Caco-2 (cell line): ENCODE measurements at regions not wholly inside any gene's neighbourhood (a gene's known extent, or its start where the extent isn't known, plus 50 kb on each side); places are given as distances from the start of the nearest gene placed in this dataset.
"Not testable (repeated sequence)": the region's sequence is repeated elsewhere in the genome, so short reads cannot be mapped to it uniquely, and the experiment has no call there.

Source experiments
- BruUV-seq: library from RNA; stranded (reverse); fragments of 400-500 nt; replicated peaks from 2 replicates; lab custom pipeline; 2021; lab: Mats Ljungman, UMichigan
- CTCF ChIA-PET: fragments of 300-600 bp; sonication (Branson Sonifier 250); formaldehyde crosslinking; loops from one replicate; lab custom pipeline; 2022; ENCODE audit warnings: antibody characterized with exemption; lab: Charles Lee
- POLR2A ChIA-PET: fragments of 300-600 bp; sonication (Branson Sonifier 250); formaldehyde crosslinking; loops from one replicate; lab custom pipeline; 2022; ENCODE audit warnings: antibody characterized with exemption; lab: Charles Lee
- DNase-seq, 2 experiments: peaks; one replicate each; pipeline versions ENCODE4 v3.0.0 to v3.0.0-alpha.2; 2020 to 2022
- H3K27me3 ChIP-seq: replicated peaks from 2 replicates; pipeline ENCODE4 v1.6.0; 2011; ENCODE audit warnings: low read length; ENCODE audit not compliant: control insufficient read depth, insufficient read depth
- H3K36me3 ChIP-seq: 2 replicates; pipeline ENCODE4 v1.5.1; 2011; ENCODE audit warnings: low read length; ENCODE audit not compliant: control insufficient read depth, insufficient read depth
- H3K4me1 ChIP-seq: fragments of 250-450 bp; sonication (Bioruptor Pico); 2 replicates; pipeline ENCODE4 v1.5.1; 2020; ENCODE audit warnings: mild to moderate bottlenecking
- H3K4me3 ChIP-seq: 2 replicates; pipeline ENCODE4 v1.5.1; 2011; ENCODE audit warnings: low read depth, mild to moderate bottlenecking, control low read depth, low read length
- H3K9me3 ChIP-seq: fragments of 250-450 bp; sonication (Bioruptor Pico); 2 replicates; pipeline ENCODE4 v1.5.1; 2020; ENCODE audit warnings: mild to moderate bottlenecking, moderate library complexity
- H3K27ac Mint-ChIP-seq: one replicate; pipeline ENCODE4 v1.8.0; 2022; ENCODE audit warnings: mixed read lengths; ENCODE audit not compliant: unreplicated experiment
- H3K27me3 Mint-ChIP-seq: one replicate; pipeline ENCODE4 v1.8.0; 2022; ENCODE audit warnings: mixed read lengths; ENCODE audit not compliant: insufficient read depth, unreplicated experiment
- H3K36me3 Mint-ChIP-seq: one replicate; pipeline ENCODE4 v1.8.0; 2022; ENCODE audit warnings: mild to moderate bottlenecking, mixed read lengths; ENCODE audit not compliant: insufficient read depth, unreplicated experiment
- H3K4me1 Mint-ChIP-seq: one replicate; pipeline ENCODE4 v1.8.0; 2022; ENCODE audit warnings: low read depth, mixed read lengths; ENCODE audit not compliant: unreplicated experiment
- H3K4me3 Mint-ChIP-seq: one replicate; pipeline ENCODE4 v1.8.0; 2022; ENCODE audit warnings: mild to moderate bottlenecking, moderate library complexity, mixed read lengths; ENCODE audit not compliant: unreplicated experiment
- H3K9me3 Mint-ChIP-seq: one replicate; pipeline ENCODE4 v1.8.0; 2022; ENCODE audit warnings: mixed read lengths; ENCODE audit not compliant: unreplicated experiment
- CTCF ChIP-seq, 2 experiments: fragments of 200-600 bp in 1 of 2; IDR thresholded peaks; 1 replicate in 1 of 2; 2 replicates in 1 of 2; pipeline versions ENCODE4 v1.5.1 to v1.8.0; 2011 to 2022; ENCODE audit warnings: antibody characterized with exemption in 1 of 2, control low read depth in 1 of 2, inconsistent platforms in 1 of 2, low read depth in 1 of 2, low read length in 1 of 2, mild to moderate bottlenecking in 1 of 2, moderate library complexity in 1 of 2; ENCODE audit not compliant: insufficient read depth in 1 of 2, severe bottlenecking in 1 of 2, unreplicated experiment in 1 of 2
- intact Hi-C: fragments of 100-400 bp; cut with micrococcal nuclease; formaldehyde crosslinking; loops from one replicate; pipeline ENCODE4 v1.10.0; 2022; ENCODE audit not compliant: unreplicated experiment

DNA sequence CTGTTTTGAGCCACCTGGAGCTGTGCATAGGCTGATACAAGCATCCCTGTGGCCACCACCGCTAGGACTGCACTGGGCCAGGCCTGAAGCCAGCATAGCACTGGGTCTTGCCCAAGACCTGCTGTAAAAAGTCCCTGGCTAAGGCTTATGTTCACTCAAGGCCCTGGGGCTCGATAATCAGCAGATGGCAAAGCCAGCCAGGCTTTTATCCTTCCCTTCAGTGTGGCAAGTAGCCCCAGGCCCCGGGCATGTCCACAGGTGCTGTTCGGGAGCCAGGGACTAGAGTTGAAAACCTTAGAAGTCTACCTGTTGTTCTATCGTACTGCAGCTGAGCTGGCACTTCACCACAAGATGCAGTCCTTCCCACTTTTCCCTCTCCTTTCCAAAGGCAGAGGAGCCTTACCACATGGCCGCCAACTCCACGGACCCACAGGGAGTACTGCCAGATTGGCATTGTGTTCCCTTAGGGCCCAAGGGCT is 226.4 kb upstream of the ZNF217 start:
- Histone ChIP-seq H3K36me3 (no peaks in the 10 kb centered on the region), H3K4me3 (no peak overlapping the region), H3K4me1 (peaks cover 1% of the 10 kb centered on the region; the same call in 1 of the 2 replicates), H3K9me3 (peaks cover 10% of the 10 kb centered on the region; the same call in 1 of the 2 replicates), H3K27me3 (no peaks in the 10 kb centered on the region)
- no peaks in the 10 kb centered on the region for H3K36me3 Mint-ChIP-seq
- peaks cover 16% of the 10 kb centered on the region for H3K9me3 Mint-ChIP-seq
- ChIA-PET CTCF (no interaction called here), POLR2A (no interaction called here)
- H3K27ac Mint-ChIP-seq: no peak overlapping the region
- no peak overlapping the region for H3K4me3 Mint-ChIP-seq
- no TSS peak for BruUV-seq
- TF ChIP-seq CTCF (IDR thresholded peaks at IDR 0.05; ENCODE audit: insufficient read depth in 1 of 2, low read depth in 1 of 2, low read length in 1 of 2, severe bottlenecking in 1 of 2, unreplicated experiment in 1 of 2): no peak
- H3K27me3 Mint-ChIP-seq: no peaks in the 10 kb centered on the region
- peaks cover 6% of the 10 kb centered on the region for H3K4me1 Mint-ChIP-seq
- intact Hi-C loops: no loop called here
- peak in 1 of 2 experiments; percentile 36 for DNase-seq

DNA sequence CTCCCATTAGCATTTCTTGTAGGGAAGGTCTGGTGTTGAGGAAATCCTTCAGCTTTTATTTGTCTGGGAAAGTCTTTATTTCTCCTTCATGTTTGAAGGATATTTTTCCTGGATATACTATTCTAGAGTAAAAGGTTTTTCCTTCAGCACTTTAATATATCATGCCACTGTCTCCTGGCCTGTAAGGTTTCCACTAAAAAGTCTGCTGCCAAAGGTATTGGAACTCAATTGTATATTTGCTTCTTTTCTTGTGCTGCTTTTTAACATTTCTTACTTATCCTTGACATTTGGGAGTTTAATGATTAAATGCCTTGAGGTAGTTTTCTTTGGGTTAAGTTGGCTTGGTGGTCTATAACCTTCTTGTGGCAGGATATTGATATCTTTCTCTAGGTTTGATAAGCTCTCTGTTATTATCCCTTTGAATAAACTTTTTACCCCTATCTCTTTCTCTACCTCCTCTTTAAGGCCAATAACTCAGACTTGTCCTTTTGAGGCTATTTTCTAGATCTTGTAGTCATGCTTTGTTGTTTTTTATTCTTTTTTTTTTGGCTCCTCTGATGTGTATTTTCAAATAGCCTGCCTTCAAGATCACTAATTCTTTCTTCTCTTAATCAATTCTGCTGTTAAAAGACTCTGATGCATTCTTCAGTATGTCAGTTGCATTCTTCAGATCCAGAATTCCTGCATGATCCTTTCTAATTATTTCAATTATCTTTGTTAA is 225.0 kb upstream of the ZNF217 start:
- no peak overlapping the region for H3K27ac Mint-ChIP-seq

GRCh38 chr20:53817513-53817912 is 223.9 kb upstream of the ZNF217 start:
- peaks cover 16% of the 10 kb centered on the region for H3K9me3 Mint-ChIP-seq
- H3K4me1 Mint-ChIP-seq, H3K36me3 ChIP-seq, intact Hi-C loops, H3K4me3 Mint-ChIP-seq, H3K4me1 ChIP-seq, H3K36me3 Mint-ChIP-seq, H3K4me3 ChIP-seq, H3K9me3 ChIP-seq, DNase-seq, H3K27ac Mint-ChIP-seq, H3K27me3 ChIP-seq, POLR2A ChIA-PET, H3K27me3 Mint-ChIP-seq, BruUV-seq: not testable (repeated sequence)
- CTCF ChIA-PET: interaction anchor here (0.6 kb wide), 1 partner anchor 203 kb away, joined by 7 read pairs; no protein-coding TSS in a partner anchor

More for the DNA sequence above, 225.0 kb upstream of the ZNF217 start:
- no peaks in the 10 kb centered on the region for H3K36me3 ChIP-seq
- Mint-ChIP-seq H3K27me3 (no peaks in the 10 kb centered on the region), H3K4me3 (no peak overlapping the region), H3K36me3 (no peaks in the 10 kb centered on the region), H3K9me3 (peaks cover 16% of the 10 kb centered on the region), H3K4me1 (no peaks in the 10 kb centered on the region)
- intact Hi-C loops: no loop called here
- no TSS peak for BruUV-seq
- no peak for DNase-seq
- POLR2A ChIA-PET: no interaction called here
- H3K4me3 ChIP-seq: no peak overlapping the region
- H3K4me1 ChIP-seq: peaks cover 4% of the 10 kb centered on the region; the same call in 1 of the 2 replicates
- H3K27me3 ChIP-seq: no peaks in the 10 kb centered on the region
- CTCF ChIA-PET: no interaction called here
- TF ChIP-seq CTCF (IDR thresholded peaks at IDR 0.05; ENCODE audit: insufficient read depth in 1 of 2, low read depth in 1 of 2, low read length in 1 of 2, severe bottlenecking in 1 of 2, unreplicated experiment in 1 of 2): no peak
- H3K9me3 ChIP-seq: peaks cover 10% of the 10 kb centered on the region; the same call in 1 of the 2 replicates
